ENCODE measurements at regions not wholly inside any gene's neighbourhood (a gene's known extent, or its start where the extent isn't known, plus 50 kb on each side); places are given as distances from the start of the nearest gene placed in this dataset.

DNA sequence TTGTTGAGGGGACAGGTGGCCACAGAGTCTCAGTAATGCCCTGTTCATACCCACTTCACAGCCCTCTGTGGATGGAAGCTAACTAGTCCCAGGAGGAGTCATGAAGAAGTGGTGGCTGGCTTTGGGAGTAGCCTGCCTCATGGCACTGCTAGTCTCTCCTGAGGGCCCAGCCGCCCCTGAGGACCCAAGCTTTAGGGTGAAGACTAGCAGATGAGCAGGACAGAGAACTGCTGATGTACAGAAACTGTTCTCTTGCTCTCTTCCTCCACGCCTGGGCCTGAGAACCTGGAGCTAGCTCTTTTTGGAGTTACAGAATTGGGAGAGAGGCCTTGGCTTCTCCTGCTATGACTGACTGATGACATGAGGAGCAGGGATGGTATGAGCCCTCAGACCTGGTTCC is 99.2 kb downstream of the RAMP3 start:
- no peak overlapping the region for H3K4me2 ChIP-seq (ENCODE audit: insufficient read depth, insufficient read length, low read length)
- no peak overlapping the region for H3T11ph ChIP-seq (ENCODE audit: low read length)
- no peak overlapping the region for H2BK5ac ChIP-seq (ENCODE audit: insufficient read length, low read length)
- H3K56ac ChIP-seq (ENCODE audit: insufficient read length, low read depth, low read length), result no peak overlapping the region
- H2BK20ac ChIP-seq (ENCODE audit: low read depth, low read length, poor library complexity, severe bottlenecking), result no peak overlapping the region
- no peak overlapping the region for H2BK120ac ChIP-seq (ENCODE audit: low read depth, low read length, poor library complexity, severe bottlenecking)
- no peak overlapping the region for H4K8ac ChIP-seq (replicated peaks; ENCODE audit: insufficient read length, low read depth, low read length)
- Mint-ChIP-seq H3K4me1 (peaks cover 7 to 18% of the 10 kb centered on the region in 2 experiments), H3K27ac (no peak overlapping the region), H3K4me3 (no peak overlapping the region), H3K27me3 (ENCODE audit: low read depth) (peaks cover 25% of the 10 kb centered on the region), H3K36me3 (ENCODE audit: insufficient read depth in 1 of 3, low read depth in 3 of 3) (0 out of 7 replicates have a peak, but pooled peaks cover 0 to 2% (median 0%) of the 10 kb centered on the region in 3 experiments), H3K9me3 (peaks cover 0 to 5% of the 10 kb centered on the region in 2 experiments; a peak in 2 of 5 replicates)
- no peaks in the 10 kb centered on the region for H3K23me2 ChIP-seq (ENCODE audit: insufficient read length, low read depth, low read length, poor library complexity, severe bottlenecking)
- H3K9me3 ChIP-seq (ENCODE audit: control insufficient read depth, low read depth, low read length), result no peaks in the 10 kb centered on the region
- no peak overlapping the region for H3K9ac ChIP-seq (ENCODE audit: extremely low read depth, insufficient read length, low read length)
- no peak overlapping the region for H3K27ac ChIP-seq (ENCODE audit: insufficient read length, low read depth, low read length)
- no peak overlapping the region for H3K23ac ChIP-seq (ENCODE audit: insufficient read length, low read depth, low read length)
- no peak overlapping the region for H4K91ac ChIP-seq (ENCODE audit: insufficient read length, low read depth, low read length)
- DNase-seq, result no peak
- H2AK5ac ChIP-seq (ENCODE audit: insufficient read length, low read length), result no peak overlapping the region
- H3K27me3 ChIP-seq (ENCODE audit: insufficient read depth, low read length), result no peaks in the 10 kb centered on the region
- H3K79me1 ChIP-seq (ENCODE audit: insufficient read depth, low read depth, low read length, poor library complexity, severe bottlenecking), result no peaks in the 10 kb centered on the region
- H2BK15ac ChIP-seq (ENCODE audit: low read depth, low read length), result no peak overlapping the region
- no peak overlapping the region for H2AFZ ChIP-seq (ENCODE audit: low read length)
- no peak overlapping the region for H3K14ac ChIP-seq (ENCODE audit: insufficient read depth, low read length)
- H3K4ac ChIP-seq (ENCODE audit: low read depth, low read length), result no peak overlapping the region
- no peaks in the 10 kb centered on the region for H3K4me1 ChIP-seq (ENCODE audit: insufficient read depth, low read length)
- WGBS (ENCODE audit: extremely low coverage, insufficient read length, low lambda C conversion rate), result no CpG with 5 or more reads among the region's 2 CpGs
- H3K79me2 ChIP-seq (ENCODE audit: insufficient read depth, low read length), result no peaks in the 10 kb centered on the region
- H4K5ac ChIP-seq (ENCODE audit: insufficient read length, low read depth, low read length), result no peak overlapping the region
- H3K18ac ChIP-seq (ENCODE audit: insufficient read length, low read depth, low read length), result no peak overlapping the region
- H2BK12ac ChIP-seq (ENCODE audit: insufficient read length, low read depth, low read length), result no peak overlapping the region
- TF ChIP-seq, protein P1, sequence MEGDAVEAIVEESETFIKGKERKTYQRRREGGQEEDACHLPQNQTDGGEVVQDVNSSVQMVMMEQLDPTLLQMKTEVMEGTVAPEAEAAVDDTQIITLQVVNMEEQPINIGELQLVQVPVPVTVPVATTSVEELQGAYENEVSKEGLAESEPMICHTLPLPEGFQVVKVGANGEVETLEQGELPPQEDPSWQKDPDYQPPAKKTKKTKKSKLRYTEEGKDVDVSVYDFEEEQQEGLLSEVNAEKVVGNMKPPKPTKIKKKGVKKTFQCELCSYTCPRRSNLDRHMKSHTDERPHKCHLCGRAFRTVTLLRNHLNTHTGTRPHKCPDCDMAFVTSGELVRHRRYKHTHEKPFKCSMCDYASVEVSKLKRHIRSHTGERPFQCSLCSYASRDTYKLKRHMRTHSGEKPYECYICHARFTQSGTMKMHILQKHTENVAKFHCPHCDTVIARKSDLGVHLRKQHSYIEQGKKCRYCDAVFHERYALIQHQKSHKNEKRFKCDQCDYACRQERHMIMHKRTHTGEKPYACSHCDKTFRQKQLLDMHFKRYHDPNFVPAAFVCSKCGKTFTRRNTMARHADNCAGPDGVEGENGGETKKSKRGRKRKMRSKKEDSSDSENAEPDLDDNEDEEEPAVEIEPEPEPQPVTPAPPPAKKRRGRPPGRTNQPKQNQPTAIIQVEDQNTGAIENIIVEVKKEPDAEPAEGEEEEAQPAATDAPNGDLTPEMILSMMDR (conservative IDR thresholded peaks at IDR 0.05), result no peak
- H4K20me1 ChIP-seq (ENCODE audit: control insufficient read depth, insufficient read depth, insufficient read length), result no peaks in the 10 kb centered on the region
